Neural progenitor cell (in vitro differentiated cells): ENCODE measurements at regions not wholly inside any gene's neighbourhood (a gene's known extent, or its start where the extent isn't known, plus 50 kb on each side); places are given as distances from the start of the nearest gene placed in this dataset.

Experiments used
- CTCF ChIP-seq: fragments of 200-600 bp; sonication (generic); IDR thresholded peaks from 2 replicates; pipeline ENCODE4 v1.5.1; 2017; ENCODE audit warnings: antibody characterized with exemption, mild to moderate bottlenecking
- EZH2 ChIP-seq: fragments of 200-600 bp; sonication (generic); IDR thresholded peaks from 2 replicates; pipeline ENCODE4 v1.6.1; 2017; ENCODE audit warnings: antibody characterized with exemption, mild to moderate bottlenecking, moderate library complexity
- EZH2phosphoT487 ChIP-seq: fragments of 200-600 bp; sonication (generic); IDR thresholded peaks from 2 replicates; pipeline ENCODE4 v1.6.1; 2017; ENCODE audit warnings: antibody characterized with exemption

- TF ChIP-seq CTCF (no peak), EZH2 (no peak), EZH2phosphoT487 (no peak)
Measured at GRCh38 chr1:102105931-102106550, 109.3 kb upstream of the OLFM3 start.
